A549 (cell line): ENCODE measurements at regions not wholly inside any gene's neighbourhood (a gene's known extent, or its start where the extent isn't known, plus 50 kb on each side); places are given as distances from the start of the nearest gene placed in this dataset.

Experiments used
- CEBPB ChIP-seq, 2 experiments: fragments of >200 bp in 1 of 2; sonication (Bioruptor Twin) in 1 of 2; formaldehyde crosslinking in 1 of 2; IDR thresholded peaks; 2 replicates each; pipeline ENCODE4 v1.6.1; 2012 to 2016
- CHD2 ChIP-seq: fragments of 150-350 bp; IDR thresholded peaks from 2 replicates; pipeline ENCODE4 v1.6.1; 2014; ENCODE audit warnings: low read length; ENCODE audit not compliant: partially characterized antibody
- CHD4 ChIP-seq: fragments of 200-600 bp; sonication (generic); IDR thresholded peaks from 2 replicates; pipeline ENCODE4 v1.6.1; 2016; ENCODE audit warnings: antibody characterized with exemption, mild to moderate bottlenecking, borderline replicate concordance
- CTCF ChIP-seq: fragments of >200 bp; sonication (Bioruptor Twin); formaldehyde crosslinking; IDR thresholded peaks from 3 replicates; pipeline ENCODE4 v1.5.1; 2016
- EP300 ChIP-seq, 2 experiments: fragments of >200 bp; sonication (Bioruptor Twin); formaldehyde crosslinking; IDR thresholded peaks; 2 replicates in 1 of 2; 3 replicates in 1 of 2; pipeline ENCODE4 v1.6.1; 2016 to 2017
- ESRRA ChIP-seq: fragments of 150-350 bp; IDR thresholded peaks from 2 replicates; pipeline ENCODE4 v1.6.1; 2014; ENCODE audit warnings: mild to moderate bottlenecking, low read length, borderline replicate concordance
- FOSB ChIP-seq: fragments of 250-450 bp; sonication (Bioruptor Pico); IDR thresholded peaks from 2 replicates; pipeline ENCODE4 v1.5.0; 2020; ENCODE audit warnings: mild to moderate bottlenecking, moderate library complexity
- FOSL2 ChIP-seq, 2 experiments: fragments of 450-650 bp in 1 of 2; fragments of >200 bp in 1 of 2; sonication (Bioruptor Twin) in 1 of 2; formaldehyde crosslinking; IDR thresholded peaks; 2 replicates each; pipeline versions ENCODE4 v1.5.0 to v1.6.1; 2016 to 2020; ENCODE audit warnings: mild to moderate bottlenecking in 1 of 2, moderate library complexity in 1 of 2
- HDAC2 ChIP-seq: fragments of 200-600 bp; sonication (generic); IDR thresholded peaks from 2 replicates; pipeline ENCODE4 v1.6.1; 2016
- POLR2A ChIP-seq: IDR thresholded peaks from 2 replicates; pipeline ENCODE4 v1.6.1; 2012; ENCODE audit warnings: mild to moderate bottlenecking, low read length
- REST ChIP-seq: fragments of 200-600 bp; sonication (generic); IDR thresholded peaks from 2 replicates; pipeline ENCODE4 v1.6.1; 2016; ENCODE audit warnings: antibody characterized with exemption, mild to moderate bottlenecking, moderate library complexity
- SREBF2 ChIP-seq: fragments of 450-650 bp; IDR thresholded peaks from 2 replicates; pipeline ENCODE4 v1.6.1; 2014; ENCODE audit warnings: mild to moderate bottlenecking, moderate library complexity
- USF2 ChIP-seq: fragments of 450-650 bp; IDR thresholded peaks from 2 replicates; pipeline ENCODE4 v1.6.1; 2014; ENCODE audit warnings: antibody characterized with exemption

- TF ChIP-seq CEBPB (IDR thresholded peaks at IDR 0.05): no peak
- TF ChIP-seq SREBF2: no peak
- no peak for TF ChIP-seq FOSL2 (IDR thresholded peaks at IDR 0.05)
- no peak for TF ChIP-seq FOSL2 (CRISPR knock-in tag; IDR thresholded peaks at IDR 0.05)
- no peak for TF ChIP-seq USF2
- TF ChIP-seq REST: no peak
- TF ChIP-seq ESRRA: no peak
- TF ChIP-seq CTCF: no peak
- no peak for TF ChIP-seq FOSB (CRISPR knock-in tag)
- TF ChIP-seq EP300 (IDR thresholded peaks at IDR 0.05): no peak
- no peak for TF ChIP-seq HDAC2
- TF ChIP-seq CHD4: no peak
- TF ChIP-seq POLR2A: no peak
- no peak for TF ChIP-seq CHD2
Observed at GRCh38 chr11:29449281-29450074, 567.4 kb downstream of the KCNA4 start.
